NCI-H748 (cell line): ENCODE measurements at regions not wholly inside any gene's neighbourhood (a gene's known extent, or its start where the extent isn't known, plus 50 kb on each side); places are given as distances from the start of the nearest gene placed in this dataset.

Experiments used
- DNase-seq: peaks from one replicate; lab custom pipeline; 2025; ENCODE audit not compliant: unreplicated experiment; lab: John Stamatoyannopoulos, UW

DNA sequence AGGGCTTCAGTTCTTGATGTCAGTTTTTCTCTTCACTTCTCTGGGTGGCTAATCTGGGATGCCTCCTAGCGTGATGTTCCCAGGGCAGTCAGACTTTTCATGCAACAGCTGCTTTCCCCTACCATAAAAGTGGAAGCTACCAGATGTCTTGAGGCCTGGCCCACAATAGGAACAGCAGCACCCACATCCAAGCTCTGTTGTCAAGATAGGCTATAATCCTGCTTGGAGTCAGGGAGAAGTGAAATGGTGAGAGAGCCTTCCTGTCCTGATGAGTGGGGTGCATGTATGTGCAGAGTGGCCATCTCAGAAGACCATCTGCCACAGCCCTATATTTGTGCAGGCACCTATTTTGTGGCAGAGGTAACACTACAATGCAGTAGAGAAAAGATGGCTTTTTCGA is 108.0 kb downstream of the HTR5A start:
- no peak for DNase-seq

GRCh38 chr7:155181768-155182167 is 111.6 kb downstream of the HTR5A start:
- no peak for DNase-seq

- DNase-seq, result no peak
Measured at GRCh38 chr7:155182406-155182970, 112.4 kb downstream of the HTR5A start.

- no peak for DNase-seq
Measured at GRCh38 chr7:155183655-155184054, 113.5 kb downstream of the HTR5A start.

GRCh38 chr7:155184923-155185322 is 112.8 kb upstream of the INSIG1 start:
- no peak for DNase-seq

GRCh38 chr7:155187061-155187785 is 110.5 kb upstream of the INSIG1 start:
- no peak for DNase-seq

DNA sequence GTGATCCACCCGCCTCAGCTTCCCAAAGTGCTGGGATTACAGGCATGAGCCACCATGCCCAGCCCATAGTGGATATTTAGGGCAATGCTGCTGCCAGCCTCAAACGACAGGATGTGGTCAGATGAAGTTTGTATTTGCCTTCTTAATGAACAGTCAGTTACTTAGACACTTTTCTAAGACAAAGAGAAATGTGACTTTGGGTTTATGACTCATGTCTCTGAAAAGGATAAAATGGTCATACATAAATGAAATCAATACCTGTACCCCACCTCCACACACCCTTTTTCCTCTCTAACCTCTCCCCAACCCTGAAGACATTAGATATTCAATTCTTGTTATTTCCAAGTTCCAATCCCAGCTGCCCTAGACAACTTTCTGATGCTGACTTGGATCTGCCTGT is 109.3 kb upstream of the INSIG1 start:
- no peak for DNase-seq

GRCh38 chr7:155188821-155189581 is 108.7 kb upstream of the INSIG1 start:
- no peak for DNase-seq

DNA sequence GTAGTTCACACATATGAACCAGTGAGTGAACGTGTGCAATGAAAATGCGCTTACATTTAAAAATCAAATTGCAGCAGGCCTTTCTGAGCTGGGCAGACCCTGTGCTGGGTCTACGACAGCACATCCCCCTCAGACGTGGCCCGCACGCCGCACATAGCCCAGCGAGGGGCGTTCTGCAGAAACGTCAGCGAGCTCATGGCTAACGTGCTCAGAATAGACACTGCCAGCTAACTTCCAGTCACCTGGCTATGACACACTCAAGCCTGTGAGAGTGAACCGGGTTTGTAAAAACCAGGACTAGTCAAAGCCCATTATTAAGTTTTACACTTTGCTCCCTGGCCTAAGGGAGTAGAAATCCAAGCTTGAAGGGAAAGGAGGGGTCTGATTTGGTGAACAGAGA is 108.1 kb upstream of the INSIG1 start:
- no peak for DNase-seq

- peak; percentile 24 for DNase-seq
Measured at GRCh38 chr7:155190688-155191087, 107.0 kb upstream of the INSIG1 start.

DNA sequence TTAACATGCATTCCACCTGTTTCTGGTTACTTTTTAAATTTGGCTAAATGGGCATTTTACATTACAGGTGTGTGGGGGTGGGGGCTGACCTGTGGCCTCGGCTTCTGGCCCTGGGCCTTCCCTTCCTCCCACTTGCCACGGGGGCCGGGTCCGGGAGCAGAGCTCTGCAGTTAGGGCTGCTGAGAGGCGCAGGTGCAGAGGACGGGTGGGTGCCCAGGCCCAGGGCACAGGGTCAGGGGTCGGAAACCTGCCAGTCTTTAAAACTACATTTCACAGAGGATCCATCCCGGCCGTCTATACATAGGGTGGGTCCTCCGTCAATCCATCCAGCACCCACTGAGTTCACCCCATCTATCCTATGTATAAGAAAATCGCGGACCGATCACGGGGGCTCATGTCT is 106.5 kb upstream of the INSIG1 start:
- no peak for DNase-seq

DNA sequence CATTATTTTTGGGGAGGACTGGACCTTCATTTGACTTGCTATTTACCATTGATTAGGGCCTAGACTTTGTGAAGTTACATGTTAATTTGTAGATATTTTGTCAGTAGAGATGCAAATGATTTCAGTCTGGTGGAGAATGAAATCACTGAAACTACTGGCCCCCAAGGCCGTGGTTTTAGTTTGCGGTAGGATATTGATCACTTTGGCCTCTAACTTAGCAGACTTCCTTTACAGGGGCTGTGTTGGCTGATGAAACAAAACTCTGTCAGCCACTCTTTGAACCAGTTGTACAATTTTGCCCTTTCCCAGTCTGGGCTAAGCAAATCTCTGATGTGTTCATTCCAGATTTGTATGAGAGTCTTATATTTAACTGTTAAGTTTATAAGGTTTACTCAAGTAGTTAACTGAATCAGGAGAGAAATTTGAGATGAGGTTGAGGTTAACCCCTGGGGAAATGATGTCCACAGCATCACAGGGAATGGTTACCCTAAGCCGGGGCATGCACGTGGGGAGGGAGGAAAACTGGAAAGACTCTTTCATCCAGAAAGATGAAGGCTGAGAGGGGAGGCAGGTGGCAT is 105.7 kb upstream of the INSIG1 start:
- DNase-seq, result no peak

- no peak for DNase-seq
Measured at GRCh38 chr7:155192961-155193640, 104.6 kb upstream of the INSIG1 start.

DNA sequence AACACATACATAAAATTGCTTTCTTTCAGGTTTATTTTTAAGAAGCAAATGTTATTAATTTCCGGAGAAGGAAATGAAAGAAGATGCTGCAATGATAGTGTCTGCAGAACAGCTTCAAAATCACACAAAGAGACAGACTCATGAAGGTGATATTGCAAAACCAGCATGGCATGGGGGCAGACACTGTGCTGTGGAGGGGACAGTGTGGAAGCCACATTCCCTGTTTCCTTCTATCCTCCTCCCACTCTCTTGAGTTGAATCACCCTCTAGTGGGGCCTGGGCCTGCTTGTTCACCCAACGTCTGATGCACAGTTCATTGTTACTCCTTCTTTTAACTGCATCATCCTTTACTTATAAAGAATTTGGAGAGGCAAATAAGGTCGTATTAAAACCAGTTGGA is 104.0 kb upstream of the INSIG1 start:
- no peak for DNase-seq

GRCh38 chr7:155194382-155195140 is 103.1 kb upstream of the INSIG1 start:
- no peak for DNase-seq

GRCh38 chr7:155195939-155196523 is 101.6 kb upstream of the INSIG1 start:
- no peak for DNase-seq

DNA sequence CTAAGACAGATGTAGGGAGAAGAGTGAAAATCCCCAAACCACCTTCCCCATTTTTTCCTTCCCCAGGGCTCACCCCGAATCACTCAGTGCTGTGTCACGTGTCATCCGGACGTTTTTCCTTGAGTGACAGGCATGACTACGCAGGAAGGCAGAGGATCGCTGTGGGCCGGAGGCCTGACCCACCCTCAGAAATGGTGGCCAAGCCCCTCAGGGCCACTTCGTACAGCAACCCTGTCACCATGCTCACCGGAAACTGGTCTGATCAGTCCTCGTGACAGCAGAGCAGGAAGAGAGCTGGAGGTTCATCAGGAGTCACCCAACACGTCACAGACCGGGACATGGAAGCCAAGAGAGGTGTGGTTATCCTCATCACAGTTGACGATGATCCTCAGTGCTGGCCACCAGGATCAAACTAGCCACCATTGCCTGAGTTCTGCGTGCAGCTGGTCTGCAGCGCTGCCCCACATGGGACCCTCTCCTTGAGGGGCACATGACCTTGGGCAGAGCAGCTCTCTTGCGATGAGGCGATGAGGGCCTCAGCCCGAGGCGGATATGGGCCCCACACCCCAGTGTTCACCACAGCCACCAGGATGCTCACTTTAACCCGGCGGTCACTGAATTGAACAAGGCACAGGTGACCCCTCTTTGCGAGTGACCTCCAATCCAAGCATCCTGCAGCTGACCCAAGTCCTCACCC is 99.3 kb upstream of the INSIG1 start:
- no peak for DNase-seq

- DNase-seq, result no peak
Measured at GRCh38 chr7:155198901-155199845, 98.5 kb upstream of the INSIG1 start.
